HFF-Myc (cell line): ENCODE measurements at regions not wholly inside any gene's neighbourhood (a gene's known extent, or its start where the extent isn't known, plus 50 kb on each side); places are given as distances from the start of the nearest gene placed in this dataset.
"Not testable (repeated sequence)": the region's sequence is repeated elsewhere in the genome, so short reads cannot be mapped to it uniquely, and the experiment has no call there.

ENCODE experiments used
- DNase-seq: peaks from one replicate; pipeline ENCODE4 v3.0.0-alpha.2; 2011; ENCODE audit warnings: low read depth; ENCODE audit errors: extremely low read depth
- H3K4me3 ChIP-seq: replicated peaks from 2 replicates; pipeline ENCODE4 v1.5.1; 2011; ENCODE audit warnings: low read depth, mild to moderate bottlenecking, control low read depth, low read length
- CTCF ChIP-seq: IDR thresholded peaks from 2 replicates; pipeline ENCODE4 v1.5.1; 2012; ENCODE audit warnings: mild to moderate bottlenecking, low read depth, low read length, control low read depth; ENCODE audit errors: missing control alignments

GRCh38 chr2:122543815-122544214 lies 788.4 kb downstream of the TSN start:
- no peak overlapping the region for H3K4me3 ChIP-seq
- no peak for TF ChIP-seq CTCF
- DNase-seq: no peak

- no peak for TF ChIP-seq CTCF
- H3K4me3 ChIP-seq: no peak overlapping the region
- no peak for DNase-seq
These were observed 790.4 kb downstream of the TSN start for GRCh38 chr2:122545821-122546220.

- TF ChIP-seq CTCF: no peak
These were observed 807.3 kb downstream of the TSN start for GRCh38 chr2:122562775-122563174.

GRCh38 chr2:122563781-122564180 lies 808.3 kb downstream of the TSN start:
- no peak overlapping the region for H3K4me3 ChIP-seq
- no peak for DNase-seq
- TF ChIP-seq CTCF: no peak

More at GRCh38 chr2:122562775-122563174, 807.3 kb downstream of the TSN start:
- H3K4me3 ChIP-seq: no peak overlapping the region
- no peak for DNase-seq

GRCh38 chr2:122564843-122565242 lies 809.4 kb downstream of the TSN start:
- no peak overlapping the region for H3K4me3 ChIP-seq
- no peak for TF ChIP-seq CTCF
- DNase-seq: no peak

GRCh38 chr2:122565364-122565763 lies 809.9 kb downstream of the TSN start:
- H3K4me3 ChIP-seq: no peak overlapping the region
- TF ChIP-seq CTCF: no peak
- no peak for DNase-seq

- DNase-seq: no peak
- TF ChIP-seq CTCF: no peak
- H3K4me3 ChIP-seq: no peak overlapping the region
These were observed 815.2 kb downstream of the TSN start for GRCh38 chr2:122570641-122571040.

GRCh38 chr2:122571471-122571870 lies 816.0 kb downstream of the TSN start:
- not testable (repeated sequence) for H3K4me3 ChIP-seq, DNase-seq
